Smooth muscle cell (in vitro differentiated cells): ENCODE measurements at regions not wholly inside any gene's neighbourhood (a gene's known extent, or its start where the extent isn't known, plus 50 kb on each side); places are given as distances from the start of the nearest gene placed in this dataset.

Experiments
- DNase-seq: peaks from one replicate; lab custom pipeline; 2025; ENCODE audit not compliant: unreplicated experiment; lab: John Stamatoyannopoulos, UW
- H2AFZ ChIP-seq: fragments of 200-600 bp; sonication (generic); 2 replicates; pipeline ENCODE4 v1.6.0; 2016; ENCODE audit warnings: antibody characterized with exemption, low read depth, mild to moderate bottlenecking
- H3F3A ChIP-seq: fragments of 200-600 bp; sonication (generic); 2 replicates; pipeline ENCODE4 v1.6.0; 2017; ENCODE audit warnings: antibody characterized with exemption, low read depth
- H3K27ac ChIP-seq: fragments of 200-600 bp; sonication (generic); 2 replicates; pipeline ENCODE4 v1.5.1; 2016; ENCODE audit warnings: low read depth, mild to moderate bottlenecking
- H3K27me3 ChIP-seq: fragments of 200-600 bp; sonication (generic); 2 replicates; pipeline ENCODE4 v1.6.1; 2016; ENCODE audit warnings: low read depth, mild to moderate bottlenecking
- H3K36me3 ChIP-seq: fragments of 200-600 bp; sonication (generic); 2 replicates; pipeline ENCODE4 v1.5.1; 2016; ENCODE audit warnings: low read depth
- H3K4me1 ChIP-seq: fragments of 200-600 bp; sonication (generic); 2 replicates; pipeline ENCODE4 v1.5.1; 2016; ENCODE audit warnings: low read depth
- H3K4me2 ChIP-seq: fragments of 200-600 bp; sonication (generic); 2 replicates; pipeline ENCODE4 v1.6.0; 2016; ENCODE audit warnings: mild to moderate bottlenecking
- H3K4me3 ChIP-seq: fragments of 200-600 bp; sonication (generic); 2 replicates; pipeline ENCODE4 v1.5.1; 2016; ENCODE audit warnings: mild to moderate bottlenecking
- H3K79me2 ChIP-seq: fragments of 200-600 bp; sonication (generic); 2 replicates; pipeline ENCODE4 v1.6.0; 2016; ENCODE audit warnings: low read depth, mild to moderate bottlenecking
- H3K9ac ChIP-seq: fragments of 200-600 bp; sonication (generic); 2 replicates; pipeline ENCODE4 v1.6.0; 2016; ENCODE audit warnings: low read depth
- H3K9me3 ChIP-seq: fragments of 200-600 bp; sonication (generic); replicated peaks from 2 replicates; pipeline ENCODE4 v1.5.1; 2016; ENCODE audit warnings: low read depth
- H4K20me1 ChIP-seq: fragments of 200-600 bp; sonication (generic); 2 replicates; pipeline ENCODE4 v1.6.0; 2016; ENCODE audit warnings: low read depth
- CTCF ChIP-seq: fragments of 200-600 bp; sonication (generic); IDR thresholded peaks from 2 replicates; pipeline ENCODE4 v1.5.1; 2017; ENCODE audit warnings: borderline replicate concordance, mild to moderate bottlenecking, antibody characterized with exemption; ENCODE audit not compliant: insufficient read depth, poor library complexity, severe bottlenecking
- WGBS: methylation state at CpG from one replicate; pipeline ENCODE4 v1.1.7; 2016; ENCODE audit warnings: low lambda C conversion rate; 5-methylcytosine and 5-hydroxymethylcytosine counted together

- WGBS: 94% methylated on average over 2 of the region's 2 CpGs
- Histone ChIP-seq H3K9ac (no peak overlapping the region), H3K4me3 (no peak overlapping the region), H3K27ac (no peak overlapping the region), H3F3A (no peaks in the 10 kb centered on the region), H3K36me3 (no peaks in the 10 kb centered on the region), H3K4me1 (no peaks in the 10 kb centered on the region), H4K20me1 (no peaks in the 10 kb centered on the region), H3K27me3 (peaks cover 13% of the 10 kb centered on the region), H3K4me2 (no peak overlapping the region), H2AFZ (no peak overlapping the region), H3K79me2 (no peaks in the 10 kb centered on the region), H3K9me3 (no peaks in the 10 kb centered on the region)
- TF ChIP-seq CTCF: no peak
- no peak for DNase-seq
Measured at GRCh38 chr19:30158893-30159245, 213.3 kb upstream of the ZNF536 start.

GRCh38 chr19:30159636-30160035 is 212.5 kb upstream of the ZNF536 start:
- no peak for TF ChIP-seq CTCF
- Histone ChIP-seq H3K4me2 (no peak overlapping the region), H3K4me3 (no peak overlapping the region), H3K27ac (no peak overlapping the region), H4K20me1 (no peaks in the 10 kb centered on the region), H3K36me3 (no peaks in the 10 kb centered on the region), H3K79me2 (no peaks in the 10 kb centered on the region), H3F3A (no peaks in the 10 kb centered on the region), H2AFZ (no peak overlapping the region), H3K4me1 (no peaks in the 10 kb centered on the region), H3K27me3 (peaks cover 7% of the 10 kb centered on the region), H3K9ac (no peak overlapping the region), H3K9me3 (no peaks in the 10 kb centered on the region)
- no peak for DNase-seq
- 88% methylated on average over 1 of the region's 1 CpG for WGBS

GRCh38 chr19:30160426-30160825 is 211.8 kb upstream of the ZNF536 start:
- no peak for DNase-seq
- Histone ChIP-seq H3K79me2 (no peaks in the 10 kb centered on the region), H3K4me1 (no peaks in the 10 kb centered on the region), H3K4me2 (no peak overlapping the region), H2AFZ (no peak overlapping the region), H4K20me1 (no peaks in the 10 kb centered on the region), H3K9me3 (no peaks in the 10 kb centered on the region), H3K4me3 (no peak overlapping the region), H3K36me3 (no peaks in the 10 kb centered on the region), H3F3A (no peaks in the 10 kb centered on the region), H3K27me3 (no peaks in the 10 kb centered on the region), H3K27ac (no peak overlapping the region), H3K9ac (no peak overlapping the region)
- 79% methylated on average over 9 of the region's 9 CpGs for WGBS
- no peak for TF ChIP-seq CTCF

- Histone ChIP-seq H3K4me1 (no peaks in the 10 kb centered on the region), H3K27ac (no peak overlapping the region), H3K4me2 (no peak overlapping the region), H3K9me3 (no peaks in the 10 kb centered on the region), H4K20me1 (no peaks in the 10 kb centered on the region), H2AFZ (no peak overlapping the region), H3K36me3 (no peaks in the 10 kb centered on the region), H3K4me3 (no peak overlapping the region), H3K9ac (no peak overlapping the region), H3K27me3 (no peaks in the 10 kb centered on the region), H3F3A (no peaks in the 10 kb centered on the region), H3K79me2 (no peaks in the 10 kb centered on the region)
- DNase-seq: no peak
- 88% methylated on average over 7 of the region's 7 CpGs for WGBS
- TF ChIP-seq CTCF: no peak
Measured at GRCh38 chr19:30161021-30161655, 211.0 kb upstream of the ZNF536 start.
